Astrocyte (in vitro differentiated cells and primary cell): ENCODE measurements at regions not wholly inside any gene's neighbourhood (a gene's known extent, or its start where the extent isn't known, plus 50 kb on each side); places are given as distances from the start of the nearest gene placed in this dataset.

Source experiments
- CTCF ChIP-seq: IDR thresholded peaks from 2 replicates; pipeline ENCODE4 v1.5.1; 2011; ENCODE audit warnings: low read depth, mild to moderate bottlenecking, inconsistent platforms, low read length, moderate library complexity; ENCODE audit not compliant: insufficient read depth
- EZH2 ChIP-seq: IDR thresholded peaks from 2 replicates; pipeline ENCODE4 v1.6.1; 2012; ENCODE audit warnings: mild to moderate bottlenecking, low read length, inconsistent platforms; ENCODE audit not compliant: insufficient read depth

GRCh38 chr6:6851059-6851948, 256.5 kb upstream of the RREB1 start:
- TF ChIP-seq CTCF (no peak), EZH2 (no peak)
